B cell (primary cell): ENCODE measurements at regions not wholly inside any gene's neighbourhood (a gene's known extent, or its start where the extent isn't known, plus 50 kb on each side); places are given as distances from the start of the nearest gene placed in this dataset.

Experiments
- ATAC-seq: fragments of 200-7000 bp; cut with Tn5 transposase; one replicate; pipeline ENCODE4 v1.10.0; 2021; ENCODE audit warnings: low read depth, mild to moderate bottlenecking, moderate number of reproducible peaks, moderate library complexity
- CTCF ChIA-PET: fragments of 350-600 bp; sonication (Branson Sonifier 250); formaldehyde crosslinking; loops from one replicate; lab custom pipeline; 2021; ENCODE audit warnings: antibody characterized with exemption, inconsistent platforms; lab: Charles Lee
- POLR2A ChIA-PET: fragments of 350-600 bp; sonication (Branson Sonifier 250); formaldehyde crosslinking; loops from one replicate; lab custom pipeline; 2021; ENCODE audit warnings: antibody characterized with exemption; lab: Charles Lee
- DNase-seq: peaks from one replicate; pipeline ENCODE4 v3.0.0; 2013
- H2AFZ ChIP-seq: 2 replicates; pipeline ENCODE4 v1.6.1; 2012; ENCODE audit warnings: mild to moderate bottlenecking, low read depth, low read length; ENCODE audit not compliant: insufficient read depth, poor library complexity, severe bottlenecking
- H3K27ac ChIP-seq, 2 donors: 1 replicate in 1 of 2; 2 replicates in 1 of 2; pipeline ENCODE4 v1.5.1; 2012 to 2013; ENCODE audit warnings: low read length in 2 of 2, mild to moderate bottlenecking in 2 of 2, moderate library complexity in 1 of 2
- H3K27me3 ChIP-seq, 4 experiments: fragments of 200-600 bp in 1 of 4; sonication (generic) in 1 of 4; replicated peaks in 1 of 4; 1 replicate in 2 of 4; 2 replicates in 2 of 4; pipeline versions ENCODE4 v1.6.1 to v1.7.0; 2013 to 2016; ENCODE audit warnings: low read length in 3 of 4, mild to moderate bottlenecking in 2 of 4, mixed read lengths in 1 of 4, moderate library complexity in 1 of 4; ENCODE audit not compliant: insufficient read depth in 4 of 4, control insufficient read depth in 3 of 4; ENCODE audit errors: control extremely low read depth in 1 of 4
- H3K36me3 ChIP-seq, 2 experiments: replicated peaks in 1 of 2; 1 replicate in 1 of 2; 2 replicates in 1 of 2; pipeline versions ENCODE4 v1.6.1 to v1.7.1; 2013; ENCODE audit warnings: low read length in 1 of 2; ENCODE audit not compliant: insufficient read depth in 2 of 2, control insufficient read depth in 1 of 2; ENCODE audit errors: control extremely low read depth in 1 of 2, extremely low read depth in 1 of 2
- H3K4me1 ChIP-seq, 2 donors: fragments of 200-600 bp in 1 of 2; sonication (generic) in 1 of 2; 1 replicate in 1 of 2; 2 replicates in 1 of 2; pipeline versions ENCODE4 v1.5.1 to v1.6.1; 2013 to 2017; ENCODE audit warnings: low read length in 2 of 2; ENCODE audit not compliant: control insufficient read depth in 2 of 2, insufficient read depth in 2 of 2
- H3K4me2 ChIP-seq: replicated peaks from 2 replicates; pipeline ENCODE3; 2012; ENCODE audit warnings: mild to moderate bottlenecking, low read depth, low read length; ENCODE audit not compliant: poor library complexity, severe bottlenecking
- H3K4me3 ChIP-seq, 5 experiments: fragments of 200-600 bp in 1 of 5; sonication (generic) in 1 of 5; 1 replicate in 3 of 5; 2 replicates in 2 of 5; pipeline versions ENCODE4 v1.5.1 to v1.7.0; 2011 to 2016; ENCODE audit warnings: low read length in 4 of 5, mild to moderate bottlenecking in 4 of 5, low read depth in 2 of 5, control low read depth in 1 of 5, moderate library complexity in 1 of 5; ENCODE audit not compliant: insufficient read depth in 1 of 5; ENCODE audit errors: control extremely low read depth in 1 of 5, extremely low read depth in 1 of 5
- H3K79me2 ChIP-seq: fragments of 200-600 bp; sonication (generic); one replicate; pipeline ENCODE4 v1.6.0; 2016; ENCODE audit warnings: low read length; ENCODE audit not compliant: control insufficient read depth, insufficient read depth
- H3K9ac ChIP-seq: fragments of 200-600 bp; sonication (generic); 2 replicates; pipeline ENCODE4 v1.6.1; 2017; ENCODE audit warnings: mild to moderate bottlenecking, low read length, moderate library complexity
- H3K9me3 ChIP-seq, 3 donors: one replicate each; pipeline versions ENCODE4 v1.6.1 to v1.7.1; 2013; ENCODE audit warnings: low read length in 2 of 3; ENCODE audit not compliant: control insufficient read depth in 2 of 3, insufficient read depth in 1 of 3; ENCODE audit errors: control extremely low read depth in 1 of 3
- H4K20me1 ChIP-seq: 2 replicates; pipeline ENCODE4 v1.6.0; 2012; ENCODE audit warnings: mild to moderate bottlenecking, low read length; ENCODE audit not compliant: insufficient read depth, control insufficient read depth, poor library complexity, severe bottlenecking
- H3K27ac Mint-ChIP-seq: one replicate; pipeline ENCODE4 v1.8.0; 2021; ENCODE audit warnings: mixed read lengths
- H3K27me3 Mint-ChIP-seq: one replicate; pipeline ENCODE4 v1.8.0; 2021; ENCODE audit warnings: mixed read lengths
- H3K4me1 Mint-ChIP-seq: one replicate; pipeline ENCODE4 v1.8.0; 2021; ENCODE audit warnings: mixed read lengths
- H3K4me3 Mint-ChIP-seq: one replicate; pipeline ENCODE4 v1.8.0; 2021; ENCODE audit warnings: mixed read lengths
- H3K9me3 Mint-ChIP-seq: one replicate; pipeline ENCODE4 v1.8.0; 2022; ENCODE audit warnings: mixed read lengths; ENCODE audit not compliant: insufficient read depth
- CTCF ChIP-seq: fragments of 200-600 bp; IDR thresholded peaks from one replicate; pipeline ENCODE4 v1.8.0; 2022; ENCODE audit warnings: antibody characterized with exemption, mild to moderate bottlenecking
- EZH2 ChIP-seq: IDR thresholded peaks from 2 replicates; pipeline ENCODE4 v1.6.1; 2012; ENCODE audit warnings: borderline replicate concordance, low read depth, mild to moderate bottlenecking, moderate library complexity, low read length; ENCODE audit not compliant: insufficient read depth, poor library complexity, severe bottlenecking
- WGBS: methylation state at CpG from one replicate; pipeline ENCODE4 v1.1.5; 2013; ENCODE audit warnings: missing lambda C conversion rate; ENCODE audit not compliant: insufficient coverage; 5-methylcytosine and 5-hydroxymethylcytosine counted together
- intact Hi-C: fragments of 100-400 bp; cut with micrococcal nuclease; formaldehyde crosslinking; loops from one replicate; pipeline ENCODE4 v1.10.0; 2022

GRCh38 chr12:64965920-64966319 lies 141.5 kb downstream of the TBC1D30 start:
- H3K4me1 ChIP-seq, result no peaks in the 10 kb centered on the region
- Mint-ChIP-seq H3K27me3 (peaks cover 36% of the 10 kb centered on the region), H3K9me3 (peaks cover 4% of the 10 kb centered on the region), H3K27ac (no peak overlapping the region), H3K4me3 (no peak overlapping the region), H3K4me1 (no peaks in the 10 kb centered on the region)
- H3K4me3 ChIP-seq, result no peak overlapping the region
- no peak overlapping the region for H3K27ac ChIP-seq
- DNase-seq, result no peak
- H3K36me3 ChIP-seq, result no peaks in the 10 kb centered on the region
- ChIA-PET CTCF (no interaction called here), POLR2A (no interaction called here)
- no peak for TF ChIP-seq CTCF
- H4K20me1 ChIP-seq, result no peaks in the 10 kb centered on the region
- ATAC-seq, result no peak
- H3K27me3 ChIP-seq, result peaks cover 0 to 15% (median 1%) of the 10 kb centered on the region in 4 experiments
- WGBS, result 75% methylated on average over 1 of the region's 2 CpGs
- no peak overlapping the region for H2AFZ ChIP-seq
- no peak overlapping the region for H3K9ac ChIP-seq
- H3K9me3 ChIP-seq, result peaks cover 0 to 2% (median 0%) of the 10 kb centered on the region in 3 donors
- intact Hi-C loops, result no loop called here
- H3K79me2 ChIP-seq, result no peaks in the 10 kb centered on the region
- H3K4me2 ChIP-seq, result no peak overlapping the region

DNA sequence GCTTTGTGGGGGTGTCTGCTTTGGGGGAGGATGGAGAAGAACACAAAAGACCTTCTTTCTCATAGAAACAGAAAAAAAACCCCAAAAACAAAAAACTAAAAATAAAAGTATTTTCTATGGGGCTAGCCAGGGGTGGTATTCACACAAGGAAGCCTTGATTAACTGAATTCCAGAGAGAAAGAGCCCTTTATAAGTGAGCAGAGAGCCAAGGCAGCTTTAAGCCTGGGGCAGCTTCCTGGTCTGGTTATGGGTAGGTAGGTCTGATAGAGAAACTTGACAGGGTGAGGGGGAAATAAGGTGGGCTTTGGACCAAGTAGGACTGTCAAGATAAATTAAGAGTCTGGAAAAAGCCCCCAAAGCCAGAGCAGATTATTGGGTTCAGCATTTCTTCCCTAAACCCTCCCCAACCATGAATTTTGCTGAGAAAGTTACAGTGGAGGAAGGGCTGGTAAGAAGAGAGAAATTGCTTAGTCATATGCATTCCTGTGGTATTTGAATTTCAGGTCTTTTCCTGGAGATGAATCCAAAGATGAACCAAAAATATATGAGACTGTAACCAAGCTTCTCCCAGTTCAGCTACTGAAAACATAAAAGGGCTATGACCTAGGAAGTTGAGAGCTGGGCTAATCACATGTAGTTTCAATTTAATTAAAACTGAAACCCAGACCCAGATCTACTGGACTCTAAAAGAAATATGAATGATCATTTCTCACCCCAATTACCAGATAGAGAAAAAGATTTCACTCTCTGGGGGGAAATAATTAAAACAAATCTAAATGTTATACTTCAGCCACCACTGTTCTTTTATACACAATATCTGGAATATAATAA lies 144.8 kb downstream of the TBC1D30 start:
- Histone ChIP-seq H3K27me3 (peaks cover 0 to 15% (median 1%) of the 10 kb centered on the region in 4 experiments), H4K20me1 (no peaks in the 10 kb centered on the region), H3K36me3 (no peaks in the 10 kb centered on the region), H3K27ac (no peak overlapping the region), H3K4me3 (no peak overlapping the region), H3K79me2 (no peaks in the 10 kb centered on the region), H3K4me2 (no peak overlapping the region), H2AFZ (no peak overlapping the region), H3K4me1 (no peaks in the 10 kb centered on the region), H3K9me3 (peaks cover 0 to 2% (median 0%) of the 10 kb centered on the region in 3 donors), H3K9ac (no peak overlapping the region)
- H3K9me3 Mint-ChIP-seq, result peaks cover 1% of the 10 kb centered on the region
- H3K27me3 Mint-ChIP-seq, result peaks cover 30% of the 10 kb centered on the region
- ChIA-PET POLR2A (no interaction called here), CTCF (interaction anchor here (1.4 kb wide), 1 partner anchor 49 kb away, joined by 3 read pairs; no protein-coding TSS in a partner anchor)
- TF ChIP-seq CTCF, result no peak
- TF ChIP-seq EZH2, result no peak
- H3K27ac Mint-ChIP-seq, result no peak overlapping the region
- H3K4me1 Mint-ChIP-seq, result no peaks in the 10 kb centered on the region
- ATAC-seq (no peak), DNase-seq (no peak)
- intact Hi-C loops, result no loop called here
- H3K4me3 Mint-ChIP-seq, result no peak overlapping the region
